ENCODE measurements at regions not wholly inside any gene's neighbourhood (a gene's known extent, or its start where the extent isn't known, plus 50 kb on each side); places are given as distances from the start of the nearest gene placed in this dataset.

GRCh38 chr17:13104576-13104975, 86.7 kb upstream of the ELAC2 start:
- no peaks in the 10 kb centered on the region for H3K27me3 ChIP-seq (ENCODE audit: control insufficient read depth, insufficient read depth, low read length)
- no peaks in the 10 kb centered on the region for H3K79me2 ChIP-seq (ENCODE audit: control insufficient read depth, insufficient read depth, low read length)
- H2AFZ ChIP-seq (ENCODE audit: low read length): no peak overlapping the region
- TF ChIP-seq CTCF (conservative IDR thresholded peaks at IDR 0.05 in 1 of 2, IDR thresholded peaks at IDR 0.05 in 1 of 2; ENCODE audit: low read depth in 1 of 2, low read length in 2 of 2) (no peak), EZH2 (IDR thresholded peaks at IDR 0.05; ENCODE audit: low read length, missing control alignments) (no peak)
- no peak overlapping the region for H3K4me2 ChIP-seq (ENCODE audit: extremely low read depth, insufficient read depth, low read length)
- no peaks in the 10 kb centered on the region for H4K20me1 ChIP-seq (ENCODE audit: control insufficient read depth, extremely low read depth, insufficient read depth, low read length)
- DNase-seq (ENCODE audit: low read depth in 2 of 2): no peak
- H3K27ac ChIP-seq (ENCODE audit: insufficient read depth, low read length): no peak overlapping the region
- H3K4me3 ChIP-seq (replicated peaks in 1 of 4; ENCODE audit: control extremely low read depth in 1 of 4, insufficient read depth in 1 of 4, low read depth in 3 of 4, low read length in 4 of 4): no peak overlapping the region
- H3K4me1 ChIP-seq (ENCODE audit: control insufficient read depth, extremely low read depth, insufficient read depth, low read length): no peaks in the 10 kb centered on the region
- H3K9ac ChIP-seq (ENCODE audit: insufficient read depth, low read length): no peak overlapping the region
- no peaks in the 10 kb centered on the region for H3K36me3 ChIP-seq (ENCODE audit: control insufficient read depth, insufficient read depth, low read length)
- H3K9me3 ChIP-seq (ENCODE audit: control insufficient read depth, insufficient read depth, low read depth, low read length): no peaks in the 10 kb centered on the region

GRCh38 chr17:13102477-13102876, 84.7 kb upstream of the ELAC2 start:
- Histone ChIP-seq H3K27me3 (ENCODE audit: control insufficient read depth, insufficient read depth, low read length) (no peaks in the 10 kb centered on the region), H3K27ac (ENCODE audit: insufficient read depth, low read length) (no peak overlapping the region), H3K36me3 (ENCODE audit: control insufficient read depth, insufficient read depth, low read length) (no peaks in the 10 kb centered on the region), H3K9me3 (ENCODE audit: control insufficient read depth, insufficient read depth, low read depth, low read length) (no peaks in the 10 kb centered on the region), H3K9ac (ENCODE audit: insufficient read depth, low read length) (no peak overlapping the region), H3K4me2 (ENCODE audit: extremely low read depth, insufficient read depth, low read length) (no peak overlapping the region), H3K79me2 (ENCODE audit: control insufficient read depth, insufficient read depth, low read length) (no peaks in the 10 kb centered on the region), H3K4me1 (ENCODE audit: control insufficient read depth, extremely low read depth, insufficient read depth, low read length) (no peaks in the 10 kb centered on the region), H3K4me3 (replicated peaks in 1 of 4; ENCODE audit: control extremely low read depth in 1 of 4, insufficient read depth in 1 of 4, low read depth in 3 of 4, low read length in 4 of 4) (no peak overlapping the region), H2AFZ (ENCODE audit: low read length) (no peak overlapping the region), H4K20me1 (ENCODE audit: control insufficient read depth, extremely low read depth, insufficient read depth, low read length) (no peaks in the 10 kb centered on the region)
- no peak for DNase-seq (ENCODE audit: low read depth in 2 of 2)
- TF ChIP-seq EZH2 (IDR thresholded peaks at IDR 0.05; ENCODE audit: low read length, missing control alignments): no peak
- TF ChIP-seq CTCF (conservative IDR thresholded peaks at IDR 0.05 in 1 of 2, IDR thresholded peaks at IDR 0.05 in 1 of 2; ENCODE audit: low read depth in 1 of 2, low read length in 2 of 2): no peak

- no peak overlapping the region for H3K27ac ChIP-seq (ENCODE audit: insufficient read depth, low read length)
- H3K4me3 ChIP-seq (replicated peaks in 1 of 4; ENCODE audit: control extremely low read depth in 1 of 4, insufficient read depth in 1 of 4, low read depth in 3 of 4, low read length in 4 of 4): no peak overlapping the region
- no peak overlapping the region for H3K9ac ChIP-seq (ENCODE audit: insufficient read depth, low read length)
- H3K27me3 ChIP-seq (ENCODE audit: control insufficient read depth, insufficient read depth, low read length): no peaks in the 10 kb centered on the region
- no peaks in the 10 kb centered on the region for H3K4me1 ChIP-seq (ENCODE audit: control insufficient read depth, extremely low read depth, insufficient read depth, low read length)
- no peaks in the 10 kb centered on the region for H3K9me3 ChIP-seq (ENCODE audit: control insufficient read depth, insufficient read depth, low read depth, low read length)
- no peak for DNase-seq (ENCODE audit: low read depth in 2 of 2)
- no peak overlapping the region for H2AFZ ChIP-seq (ENCODE audit: low read length)
- H3K4me2 ChIP-seq (ENCODE audit: extremely low read depth, insufficient read depth, low read length): no peak overlapping the region
- no peaks in the 10 kb centered on the region for H3K36me3 ChIP-seq (ENCODE audit: control insufficient read depth, insufficient read depth, low read length)
- no peak for TF ChIP-seq CTCF (conservative IDR thresholded peaks at IDR 0.05 in 1 of 2, IDR thresholded peaks at IDR 0.05 in 1 of 2; ENCODE audit: low read depth in 1 of 2, low read length in 2 of 2)
- TF ChIP-seq EZH2 (IDR thresholded peaks at IDR 0.05; ENCODE audit: low read length, missing control alignments): no peak
- no peaks in the 10 kb centered on the region for H4K20me1 ChIP-seq (ENCODE audit: control insufficient read depth, extremely low read depth, insufficient read depth, low read length)
- no peaks in the 10 kb centered on the region for H3K79me2 ChIP-seq (ENCODE audit: control insufficient read depth, insufficient read depth, low read length)
Measured at GRCh38 chr17:13099926-13100325, 82.1 kb upstream of the ELAC2 start.

All from fibroblast of lung (primary cell).